ENCODE measurements at regions not wholly inside any gene's neighbourhood (a gene's known extent, or its start where the extent isn't known, plus 50 kb on each side); places are given as distances from the start of the nearest gene placed in this dataset.

GRCh38 chr4:26261405-26261804, 59.4 kb upstream of the RBPJ start:
- TF ChIP-seq CTCF (IDR thresholded peaks at IDR 0.05) (no peak), EZH2 (IDR thresholded peaks at IDR 0.05; ENCODE audit: borderline replicate concordance, insufficient read depth, low read depth, low read length, poor library complexity, severe bottlenecking) (no peak)
